ENCODE measurements at regions not wholly inside any gene's neighbourhood (a gene's known extent, or its start where the extent isn't known, plus 50 kb on each side); places are given as distances from the start of the nearest gene placed in this dataset.

DNA sequence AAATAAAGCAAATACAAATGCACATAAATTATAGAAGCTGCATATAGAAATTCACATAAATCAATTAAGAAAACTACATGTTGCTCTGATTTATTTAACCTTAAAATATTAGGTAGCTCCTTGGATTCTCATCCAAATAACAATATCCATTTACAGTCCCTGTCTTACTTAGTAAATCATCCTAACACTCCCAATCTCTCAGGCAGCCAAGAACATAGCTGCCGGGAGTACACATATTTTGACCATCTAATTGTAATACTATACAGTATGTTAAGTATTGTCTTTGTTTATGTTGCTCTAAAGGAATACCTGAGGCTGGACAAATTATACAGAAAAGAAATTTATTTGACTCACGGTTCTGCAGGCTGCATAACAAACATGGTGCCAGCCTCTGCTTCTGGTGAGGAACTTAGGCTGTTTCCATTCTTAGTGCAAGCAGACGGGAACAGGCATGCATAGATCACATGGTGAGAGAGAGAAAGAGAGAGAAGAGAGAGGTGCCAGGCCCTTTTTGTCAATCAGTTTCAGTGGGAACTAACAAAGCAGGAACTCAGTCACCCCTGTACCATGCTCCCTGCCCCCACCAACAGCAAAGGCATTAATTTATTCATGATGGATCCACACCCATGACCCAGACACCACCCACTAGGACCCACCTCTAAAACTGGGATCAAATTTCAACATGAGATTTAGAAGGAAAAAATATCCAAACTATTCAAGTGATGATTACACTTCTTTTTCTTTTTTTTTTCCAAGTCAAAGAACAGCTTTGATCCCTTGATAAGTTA is 614.8 kb upstream of the TECRL start:
- Mint-ChIP-seq H3K27me3 (ENCODE audit: low read depth, poor library complexity) (no peaks in the 10 kb centered on the region), H3K4me3 (no peak overlapping the region), H3K4me1 (peaks cover 13% of the 10 kb centered on the region), H3K36me3 (ENCODE audit: low read depth) (no peaks in the 10 kb centered on the region), H3K27ac (no peak overlapping the region), H3K9me3 (peaks cover 5% of the 10 kb centered on the region)
- TF ChIP-seq, protein P1, sequence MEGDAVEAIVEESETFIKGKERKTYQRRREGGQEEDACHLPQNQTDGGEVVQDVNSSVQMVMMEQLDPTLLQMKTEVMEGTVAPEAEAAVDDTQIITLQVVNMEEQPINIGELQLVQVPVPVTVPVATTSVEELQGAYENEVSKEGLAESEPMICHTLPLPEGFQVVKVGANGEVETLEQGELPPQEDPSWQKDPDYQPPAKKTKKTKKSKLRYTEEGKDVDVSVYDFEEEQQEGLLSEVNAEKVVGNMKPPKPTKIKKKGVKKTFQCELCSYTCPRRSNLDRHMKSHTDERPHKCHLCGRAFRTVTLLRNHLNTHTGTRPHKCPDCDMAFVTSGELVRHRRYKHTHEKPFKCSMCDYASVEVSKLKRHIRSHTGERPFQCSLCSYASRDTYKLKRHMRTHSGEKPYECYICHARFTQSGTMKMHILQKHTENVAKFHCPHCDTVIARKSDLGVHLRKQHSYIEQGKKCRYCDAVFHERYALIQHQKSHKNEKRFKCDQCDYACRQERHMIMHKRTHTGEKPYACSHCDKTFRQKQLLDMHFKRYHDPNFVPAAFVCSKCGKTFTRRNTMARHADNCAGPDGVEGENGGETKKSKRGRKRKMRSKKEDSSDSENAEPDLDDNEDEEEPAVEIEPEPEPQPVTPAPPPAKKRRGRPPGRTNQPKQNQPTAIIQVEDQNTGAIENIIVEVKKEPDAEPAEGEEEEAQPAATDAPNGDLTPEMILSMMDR (IDR thresholded peaks at IDR 0.05) = no peak
- no peak for DNase-seq

DNA sequence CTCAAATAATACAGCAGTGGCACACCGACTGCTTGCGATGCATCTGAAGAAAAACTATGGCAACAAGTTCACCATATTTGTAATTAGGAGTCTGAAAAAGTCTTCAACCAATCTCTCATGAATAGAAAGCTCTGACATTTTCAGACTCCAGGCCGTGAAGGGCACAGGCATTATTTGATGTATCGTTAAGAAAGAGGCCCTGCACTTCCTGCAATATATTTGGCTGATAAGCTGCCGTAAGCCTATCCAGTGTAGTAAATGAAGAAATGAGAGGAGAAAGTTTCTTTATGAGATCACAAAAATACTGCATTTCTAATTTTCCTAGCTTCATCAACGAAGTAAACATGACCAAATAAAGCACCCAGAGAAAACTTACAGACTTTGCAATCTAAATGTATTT is 613.8 kb upstream of the TECRL start:
- TF ChIP-seq, protein P1 (IDR thresholded peaks at IDR 0.05) = no peak
- Mint-ChIP-seq H3K27me3 (ENCODE audit: low read depth, poor library complexity) (no peaks in the 10 kb centered on the region), H3K36me3 (ENCODE audit: low read depth) (no peaks in the 10 kb centered on the region), H3K4me1 (peaks cover 13% of the 10 kb centered on the region), H3K27ac (no peak overlapping the region), H3K4me3 (no peak overlapping the region), H3K9me3 (peaks cover 5% of the 10 kb centered on the region)
- no peak for DNase-seq

DNA sequence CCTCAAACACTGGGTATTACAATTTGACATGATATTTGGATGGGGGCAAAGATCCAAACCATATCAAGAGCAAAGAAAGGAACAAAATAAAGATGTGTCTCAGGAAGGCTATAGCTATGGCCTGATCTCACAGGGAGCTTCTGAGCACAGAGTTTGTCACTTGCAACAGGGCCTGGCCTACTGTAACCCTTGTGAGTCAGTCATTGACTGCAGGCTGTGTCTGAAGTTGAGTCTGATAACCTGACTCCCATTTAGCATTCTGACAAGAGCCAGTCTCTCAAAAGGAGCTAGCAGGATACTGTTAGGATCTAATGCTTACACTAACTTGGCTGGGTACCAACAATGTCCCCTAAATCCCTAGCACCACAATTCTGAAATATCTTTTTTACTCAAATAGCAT is 612.5 kb upstream of the TECRL start:
- Mint-ChIP-seq H3K4me1 (peaks cover 13% of the 10 kb centered on the region), H3K36me3 (ENCODE audit: low read depth) (no peaks in the 10 kb centered on the region), H3K27ac (no peak overlapping the region), H3K4me3 (no peak overlapping the region), H3K9me3 (no peaks in the 10 kb centered on the region), H3K27me3 (ENCODE audit: low read depth, poor library complexity) (no peaks in the 10 kb centered on the region)
- TF ChIP-seq, protein P1 (IDR thresholded peaks at IDR 0.05) = no peak
- DNase-seq = no peak

DNA sequence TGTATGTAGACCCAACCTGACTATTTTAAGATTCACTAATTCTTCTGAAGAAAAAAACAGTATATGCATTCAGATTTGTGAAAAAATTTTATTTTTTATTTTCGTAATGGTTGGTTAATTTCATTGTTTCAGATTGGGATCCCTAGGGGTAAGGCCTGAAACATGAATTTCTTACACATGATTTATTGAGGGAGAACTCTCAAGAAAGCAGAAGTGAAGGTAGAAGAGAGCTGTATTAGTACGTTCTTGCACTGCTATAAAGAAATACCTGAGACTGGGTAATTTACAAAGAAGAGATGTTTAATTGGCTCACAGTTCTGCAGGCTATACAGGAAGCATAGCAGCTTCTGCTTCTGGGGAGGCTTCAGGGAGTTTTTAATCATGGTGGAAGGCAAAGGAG is 611.9 kb upstream of the TECRL start:
- Mint-ChIP-seq H3K4me1 (peaks cover 13% of the 10 kb centered on the region), H3K9me3 (no peaks in the 10 kb centered on the region), H3K27ac (peak overlapping the region; percentile 47), H3K27me3 (ENCODE audit: low read depth, poor library complexity) (no peaks in the 10 kb centered on the region), H3K36me3 (ENCODE audit: low read depth) (no peaks in the 10 kb centered on the region), H3K4me3 (no peak overlapping the region)
- TF ChIP-seq, protein P1 (IDR thresholded peaks at IDR 0.05) = no peak
- no peak for DNase-seq

DNA sequence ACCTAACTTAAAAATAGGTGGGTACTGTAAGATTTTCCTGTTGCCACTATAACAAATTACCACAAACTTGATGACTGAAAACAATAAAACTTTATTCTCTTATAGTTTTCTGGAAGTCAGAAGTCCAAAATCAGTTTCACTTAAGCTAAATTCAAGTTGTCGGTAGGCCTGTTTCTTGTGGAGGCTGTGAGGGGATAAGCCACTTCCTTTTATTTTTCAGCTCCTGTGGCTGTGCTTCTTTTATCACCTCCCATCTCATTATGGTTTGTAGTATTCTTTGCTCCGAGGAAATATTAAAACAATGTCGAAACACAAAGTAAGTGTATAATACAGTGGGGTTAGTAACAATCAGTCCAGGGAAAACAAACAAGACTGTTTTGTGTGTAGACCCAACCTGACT is 610.5 kb upstream of the TECRL start:
- peaks cover 13% of the 10 kb centered on the region for H3K4me1 Mint-ChIP-seq
- H3K4me3 Mint-ChIP-seq = no peak overlapping the region
- H3K27ac Mint-ChIP-seq = no peak overlapping the region
- no peaks in the 10 kb centered on the region for H3K36me3 Mint-ChIP-seq (ENCODE audit: low read depth)
- DNase-seq = no peak
- TF ChIP-seq, protein P1 (IDR thresholded peaks at IDR 0.05) = no peak
- H3K27me3 Mint-ChIP-seq (ENCODE audit: low read depth, poor library complexity) = no peaks in the 10 kb centered on the region
- no peaks in the 10 kb centered on the region for H3K9me3 Mint-ChIP-seq

DNA sequence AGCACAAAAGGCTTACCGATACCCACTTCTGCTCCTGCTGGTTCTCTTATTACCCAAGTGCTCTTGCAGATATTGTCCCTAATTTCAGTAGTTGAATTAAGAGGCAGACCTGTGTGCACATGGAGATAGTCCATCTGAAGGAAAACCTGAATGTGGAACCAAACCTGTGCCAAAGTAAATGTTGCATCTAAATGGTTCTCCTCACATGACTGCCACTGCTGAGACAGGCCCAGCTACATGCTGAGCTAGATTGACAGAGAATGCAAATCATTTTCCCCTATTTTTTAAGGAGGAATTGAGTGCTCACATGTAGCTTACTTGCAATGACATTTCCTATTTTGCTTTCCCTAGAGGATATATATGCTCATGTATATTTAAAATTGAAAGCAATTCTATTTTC is 609.1 kb upstream of the TECRL start:
- H3K27me3 Mint-ChIP-seq (ENCODE audit: low read depth, poor library complexity) = no peaks in the 10 kb centered on the region
- no peaks in the 10 kb centered on the region for H3K9me3 Mint-ChIP-seq
- TF ChIP-seq, protein P1 (IDR thresholded peaks at IDR 0.05) = no peak
- DNase-seq = no peak
- H3K27ac Mint-ChIP-seq = no peak overlapping the region
- H3K36me3 Mint-ChIP-seq (ENCODE audit: low read depth) = no peaks in the 10 kb centered on the region
- peaks cover 4% of the 10 kb centered on the region for H3K4me1 Mint-ChIP-seq
- no peak overlapping the region for H3K4me3 Mint-ChIP-seq

Measured in nephron progenitor cell (in vitro differentiated cells).